WTC11 (cell line): ENCODE measurements at regions not wholly inside any gene's neighbourhood (a gene's known extent, or its start where the extent isn't known, plus 50 kb on each side); places are given as distances from the start of the nearest gene placed in this dataset.

Source experiments
- ATAC-seq: fragments of 200-7000 bp; cut with Tn5 transposase; 2 replicates; pipeline ENCODE4 v1.10.0; 2021; ENCODE audit warnings: mild to moderate bottlenecking, moderate library complexity
- CTCF ChIA-PET: fragments of 300-600 bp; sonication (Branson Sonifier 250); formaldehyde crosslinking; loops from one replicate; lab custom pipeline; 2021; ENCODE audit warnings: antibody characterized with exemption; lab: Charles Lee
- POLR2A ChIA-PET: fragments of 350-600 bp; sonication (Branson Sonifier 250); formaldehyde crosslinking; loops from one replicate; lab custom pipeline; 2021; ENCODE audit warnings: antibody characterized with exemption; lab: Charles Lee
- DNase-seq: peaks from one replicate; pipeline ENCODE4 v3.0.0; 2021; ENCODE audit warnings: low spot score
- H3K27ac Mint-ChIP-seq: 2 replicates; pipeline ENCODE4 v1.8.0; 2021; ENCODE audit warnings: mixed read lengths
- H3K27me3 Mint-ChIP-seq: 2 replicates; pipeline ENCODE4 v1.8.0; 2021; ENCODE audit warnings: low read depth, mild to moderate bottlenecking, moderate library complexity, mixed read lengths
- H3K36me3 Mint-ChIP-seq: 2 replicates; pipeline ENCODE4 v1.8.0; 2021; ENCODE audit warnings: mixed read lengths
- H3K4me1 Mint-ChIP-seq: 2 replicates; pipeline ENCODE4 v1.8.0; 2022; ENCODE audit warnings: mixed read lengths
- H3K4me3 Mint-ChIP-seq: 2 replicates; pipeline ENCODE4 v1.8.0; 2021; ENCODE audit warnings: mild to moderate bottlenecking, moderate library complexity, mixed read lengths
- H3K9me3 Mint-ChIP-seq: 2 replicates; pipeline ENCODE4 v1.8.0; 2021; ENCODE audit warnings: mixed read lengths
- ATF6 ChIP-seq: sonication (generic); formaldehyde crosslinking; IDR thresholded peaks from 2 replicates; pipeline ENCODE4 v1.8.1; 2023; ENCODE audit warnings: mild to moderate bottlenecking, missing genetic modification reagents
- FOXK1 ChIP-seq: sonication (generic); formaldehyde crosslinking; IDR thresholded peaks from 2 replicates; pipeline ENCODE4 v1.8.0; 2022; ENCODE audit warnings: mild to moderate bottlenecking, moderate library complexity, missing genetic modification reagents
- GTF2I ChIP-seq: fragments of 250-450 bp; sonication (Bioruptor Pico); conservative IDR thresholded peaks from 2 replicates; pipeline ENCODE4 v1.4.0; 2021; ENCODE audit warnings: mild to moderate bottlenecking
- JAZF1 ChIP-seq: fragments of 250-450 bp; sonication (Bioruptor Pico); IDR thresholded peaks from 2 replicates; pipeline ENCODE4 v1.9.0; 2021; ENCODE audit warnings: moderate library complexity, mild to moderate bottlenecking, inconsistent platforms
- KAT7 ChIP-seq: sonication (generic); formaldehyde crosslinking; IDR thresholded peaks from 2 replicates; pipeline ENCODE4 v1.8.1; 2023; ENCODE audit warnings: missing genetic modification reagents, mild to moderate bottlenecking, borderline replicate concordance
- MLX ChIP-seq: sonication (generic); formaldehyde crosslinking; IDR thresholded peaks from 2 replicates; pipeline ENCODE4 v1.8.1; 2023; ENCODE audit warnings: mild to moderate bottlenecking, missing genetic modification reagents, moderate library complexity
- NFATC4 ChIP-seq: fragments of 250-450 bp; sonication (Bioruptor Pico); IDR thresholded peaks from 2 replicates; pipeline ENCODE4 v1.9.0; 2021; ENCODE audit warnings: mild to moderate bottlenecking
- RORB ChIP-seq: fragments of 250-450 bp; sonication (Bioruptor Pico); IDR thresholded peaks from 2 replicates; pipeline ENCODE4 v1.9.0; 2021; ENCODE audit warnings: mild to moderate bottlenecking
- ZNF219 ChIP-seq: sonication (generic); formaldehyde crosslinking; IDR thresholded peaks from 2 replicates; pipeline ENCODE4 v1.8.0; 2023; ENCODE audit warnings: missing genetic modification reagents, mild to moderate bottlenecking, borderline replicate concordance
- ZNF396 ChIP-seq: fragments of 250-450 bp; sonication (Bioruptor Pico); IDR thresholded peaks from 2 replicates; pipeline ENCODE4 v1.8.0; 2021; ENCODE audit warnings: mild to moderate bottlenecking, moderate library complexity, borderline replicate concordance
- ZNF423 ChIP-seq: fragments of 250-450 bp; sonication (Bioruptor Pico); IDR thresholded peaks from 2 replicates; pipeline ENCODE4 v2.1.2; 2022; ENCODE audit warnings: mild to moderate bottlenecking, moderate library complexity
- TF ChIP-seq, protein P1 (sequence below): sonication (generic); formaldehyde crosslinking; conservative IDR thresholded peaks from 2 replicates; pipeline ENCODE4 v1.8.1; 2023; ENCODE audit warnings: mild to moderate bottlenecking, low read depth, missing genetic modification reagents, moderate library complexity
- TF ChIP-seq, protein P2 (sequence below): sonication (generic); formaldehyde crosslinking; IDR thresholded peaks from 2 replicates; pipeline ENCODE4 v1.8.1; 2022; ENCODE audit warnings: missing genetic modification reagents, borderline replicate concordance
- TF ChIP-seq, protein P3 (sequence below): fragments of 250-450 bp; sonication (Bioruptor Pico); conservative IDR thresholded peaks from 2 replicates; pipeline ENCODE4 v1.9.0; 2021; ENCODE audit warnings: mild to moderate bottlenecking
- TF ChIP-seq, protein P4 (sequence below): fragments of 250-450 bp; sonication (Bioruptor Pico); IDR thresholded peaks from 2 replicates; pipeline ENCODE4 v1.9.0; 2021; ENCODE audit warnings: mild to moderate bottlenecking

DNA sequence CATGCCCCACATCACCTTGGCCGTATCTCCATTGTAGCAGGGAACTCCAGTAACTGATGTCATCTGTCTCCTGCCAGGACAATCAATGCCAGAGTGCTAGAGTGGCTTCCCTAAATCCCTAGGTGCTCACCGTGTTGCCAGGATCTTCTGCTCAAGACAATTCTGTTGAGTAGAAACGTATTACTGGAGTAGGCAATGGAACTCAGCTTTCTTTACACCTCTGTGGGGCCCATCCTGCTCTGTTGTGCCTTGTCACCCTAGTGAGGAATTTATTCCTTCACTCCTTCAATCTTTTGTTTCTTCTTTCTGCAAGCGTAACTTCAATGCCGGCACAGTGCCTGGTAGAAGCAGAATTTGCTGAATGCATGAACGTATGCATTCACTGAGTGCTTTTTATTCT lies 305.5 kb upstream of the ZMIZ1 start (continued):
- TF ChIP-seq, protein P1, sequence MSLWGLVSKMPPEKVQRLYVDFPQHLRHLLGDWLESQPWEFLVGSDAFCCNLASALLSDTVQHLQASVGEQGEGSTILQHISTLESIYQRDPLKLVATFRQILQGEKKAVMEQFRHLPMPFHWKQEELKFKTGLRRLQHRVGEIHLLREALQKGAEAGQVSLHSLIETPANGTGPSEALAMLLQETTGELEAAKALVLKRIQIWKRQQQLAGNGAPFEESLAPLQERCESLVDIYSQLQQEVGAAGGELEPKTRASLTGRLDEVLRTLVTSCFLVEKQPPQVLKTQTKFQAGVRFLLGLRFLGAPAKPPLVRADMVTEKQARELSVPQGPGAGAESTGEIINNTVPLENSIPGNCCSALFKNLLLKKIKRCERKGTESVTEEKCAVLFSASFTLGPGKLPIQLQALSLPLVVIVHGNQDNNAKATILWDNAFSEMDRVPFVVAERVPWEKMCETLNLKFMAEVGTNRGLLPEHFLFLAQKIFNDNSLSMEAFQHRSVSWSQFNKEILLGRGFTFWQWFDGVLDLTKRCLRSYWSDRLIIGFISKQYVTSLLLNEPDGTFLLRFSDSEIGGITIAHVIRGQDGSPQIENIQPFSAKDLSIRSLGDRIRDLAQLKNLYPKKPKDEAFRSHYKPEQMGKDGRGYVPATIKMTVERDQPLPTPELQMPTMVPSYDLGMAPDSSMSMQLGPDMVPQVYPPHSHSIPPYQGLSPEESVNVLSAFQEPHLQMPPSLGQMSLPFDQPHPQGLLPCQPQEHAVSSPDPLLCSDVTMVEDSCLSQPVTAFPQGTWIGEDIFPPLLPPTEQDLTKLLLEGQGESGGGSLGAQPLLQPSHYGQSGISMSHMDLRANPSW = no peak
- TF ChIP-seq GTF2I (no peak), FOXK1 (CRISPR knock-in tag) (no peak), ZNF423 (CRISPR knock-in tag) (no peak), NFATC4 (CRISPR knock-in tag) (no peak), KAT7 (CRISPR knock-in tag) (no peak)
- TF ChIP-seq, protein P2, sequence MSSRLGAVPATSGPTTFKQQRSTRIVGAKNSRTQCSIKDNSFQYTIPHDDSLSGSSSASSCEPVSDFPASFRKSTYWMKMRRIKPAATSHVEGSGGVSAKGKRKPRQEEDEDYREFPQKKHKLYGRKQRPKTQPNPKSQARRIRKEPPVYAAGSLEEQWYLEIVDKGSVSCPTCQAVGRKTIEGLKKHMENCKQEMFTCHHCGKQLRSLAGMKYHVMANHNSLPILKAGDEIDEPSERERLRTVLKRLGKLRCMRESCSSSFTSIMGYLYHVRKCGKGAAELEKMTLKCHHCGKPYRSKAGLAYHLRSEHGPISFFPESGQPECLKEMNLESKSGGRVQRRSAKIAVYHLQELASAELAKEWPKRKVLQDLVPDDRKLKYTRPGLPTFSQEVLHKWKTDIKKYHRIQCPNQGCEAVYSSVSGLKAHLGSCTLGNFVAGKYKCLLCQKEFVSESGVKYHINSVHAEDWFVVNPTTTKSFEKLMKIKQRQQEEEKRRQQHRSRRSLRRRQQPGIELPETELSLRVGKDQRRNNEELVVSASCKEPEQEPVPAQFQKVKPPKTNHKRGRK (CRISPR knock-in tag) = no peak

DNA sequence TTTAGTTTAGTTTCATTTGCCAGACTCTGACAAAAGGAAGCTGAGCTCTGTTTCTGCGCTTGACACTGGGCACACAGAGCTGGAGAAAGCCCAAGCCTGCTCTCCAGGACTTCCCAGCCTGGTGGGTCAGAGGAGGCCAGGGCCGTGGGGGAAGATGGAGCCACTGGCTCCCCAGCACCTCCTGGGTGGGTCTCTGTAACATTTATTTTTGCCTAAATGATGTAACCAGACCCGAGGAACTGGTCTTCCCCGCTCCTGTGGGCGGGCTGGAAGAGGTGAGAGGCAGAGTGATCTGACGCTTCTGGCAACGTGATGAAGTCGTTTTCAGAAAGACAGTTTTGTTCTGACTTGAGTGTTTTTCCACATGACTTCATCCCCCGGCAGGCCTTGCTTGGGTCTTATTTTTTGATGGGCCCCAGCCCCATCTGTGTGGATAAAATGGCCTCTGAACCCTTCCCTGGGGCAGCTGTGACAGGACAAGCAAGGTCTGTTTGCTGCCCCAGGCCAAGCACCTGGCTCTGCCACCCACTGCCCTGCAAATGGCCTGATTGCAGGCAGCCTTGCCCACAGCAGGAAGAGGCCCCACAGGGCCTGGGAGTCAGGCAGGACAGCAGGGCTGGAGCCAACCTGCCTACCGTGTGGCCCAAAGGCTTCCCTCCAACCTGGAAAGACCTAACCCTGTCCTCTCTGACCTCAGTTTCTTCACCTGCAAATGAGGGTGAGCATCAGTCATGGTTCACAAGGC lies 304.9 kb upstream of the ZMIZ1 start:
- no peaks in the 10 kb centered on the region for H3K36me3 Mint-ChIP-seq
- peaks cover 8% of the 10 kb centered on the region; the same call in 1 of the 2 replicates for H3K4me1 Mint-ChIP-seq
- no peak overlapping the region for H3K4me3 Mint-ChIP-seq
- ChIA-PET POLR2A (no interaction called here), CTCF (no interaction called here)
- H3K27ac Mint-ChIP-seq = no peak overlapping the region
- H3K27me3 Mint-ChIP-seq = no peaks in the 10 kb centered on the region
- ATAC-seq = no peak
- DNase-seq = no peak
- no peak for TF ChIP-seq JAZF1 (CRISPR knock-in tag)
- TF ChIP-seq MLX (CRISPR knock-in tag) = no peak
- TF ChIP-seq, protein P3, sequence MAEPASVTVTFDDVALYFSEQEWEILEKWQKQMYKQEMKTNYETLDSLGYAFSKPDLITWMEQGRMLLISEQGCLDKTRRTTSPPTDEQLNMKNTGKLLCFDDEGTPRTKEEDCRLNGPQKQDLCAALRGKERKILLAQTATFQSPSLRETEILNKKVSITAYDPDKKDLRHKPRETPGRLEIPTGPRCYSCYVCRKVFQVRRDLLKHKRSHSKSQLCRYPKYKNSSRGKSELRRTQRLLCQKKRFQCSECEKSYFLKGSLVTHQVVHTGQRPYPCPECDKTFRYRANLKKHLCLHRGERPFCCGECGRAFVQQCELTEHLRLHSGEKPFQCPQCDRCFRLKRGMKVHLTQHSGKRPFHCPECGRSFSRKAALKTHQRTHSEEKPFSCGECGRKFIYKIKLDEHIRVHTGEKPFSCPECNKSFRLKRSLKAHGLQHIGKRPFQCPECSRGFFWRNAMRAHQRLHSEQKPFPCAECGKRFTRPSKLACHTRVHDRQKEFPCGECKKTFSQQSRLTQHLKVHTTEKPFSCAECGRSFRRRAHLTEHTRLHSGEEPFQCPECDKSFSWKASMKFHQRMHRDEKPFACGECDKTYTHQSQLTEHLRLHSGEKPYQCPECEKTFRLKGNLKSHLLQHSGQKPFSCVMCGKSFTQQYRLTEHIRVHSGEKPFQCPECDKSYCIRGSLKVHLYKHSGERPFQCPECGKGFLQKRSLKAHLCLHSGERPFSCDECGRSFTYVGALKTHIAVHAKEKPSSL (CRISPR knock-in tag) = no peak
- TF ChIP-seq, protein P4, sequence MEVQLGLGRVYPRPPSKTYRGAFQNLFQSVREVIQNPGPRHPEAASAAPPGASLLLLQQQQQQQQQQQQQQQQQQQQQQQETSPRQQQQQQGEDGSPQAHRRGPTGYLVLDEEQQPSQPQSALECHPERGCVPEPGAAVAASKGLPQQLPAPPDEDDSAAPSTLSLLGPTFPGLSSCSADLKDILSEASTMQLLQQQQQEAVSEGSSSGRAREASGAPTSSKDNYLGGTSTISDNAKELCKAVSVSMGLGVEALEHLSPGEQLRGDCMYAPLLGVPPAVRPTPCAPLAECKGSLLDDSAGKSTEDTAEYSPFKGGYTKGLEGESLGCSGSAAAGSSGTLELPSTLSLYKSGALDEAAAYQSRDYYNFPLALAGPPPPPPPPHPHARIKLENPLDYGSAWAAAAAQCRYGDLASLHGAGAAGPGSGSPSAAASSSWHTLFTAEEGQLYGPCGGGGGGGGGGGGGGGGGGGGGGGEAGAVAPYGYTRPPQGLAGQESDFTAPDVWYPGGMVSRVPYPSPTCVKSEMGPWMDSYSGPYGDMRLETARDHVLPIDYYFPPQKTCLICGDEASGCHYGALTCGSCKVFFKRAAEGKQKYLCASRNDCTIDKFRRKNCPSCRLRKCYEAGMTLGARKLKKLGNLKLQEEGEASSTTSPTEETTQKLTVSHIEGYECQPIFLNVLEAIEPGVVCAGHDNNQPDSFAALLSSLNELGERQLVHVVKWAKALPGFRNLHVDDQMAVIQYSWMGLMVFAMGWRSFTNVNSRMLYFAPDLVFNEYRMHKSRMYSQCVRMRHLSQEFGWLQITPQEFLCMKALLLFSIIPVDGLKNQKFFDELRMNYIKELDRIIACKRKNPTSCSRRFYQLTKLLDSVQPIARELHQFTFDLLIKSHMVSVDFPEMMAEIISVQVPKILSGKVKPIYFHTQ (CRISPR knock-in tag) = no peak
- TF ChIP-seq ZNF396 = no peak
- TF ChIP-seq ATF6 (CRISPR knock-in tag) = no peak
- no peak for TF ChIP-seq ZNF219 (CRISPR knock-in tag)
- TF ChIP-seq RORB = no peak
- no peaks in the 10 kb centered on the region for H3K9me3 Mint-ChIP-seq
